ENCODE measurements at regions not wholly inside any gene's neighbourhood (a gene's known extent, or its start where the extent isn't known, plus 50 kb on each side); places are given as distances from the start of the nearest gene placed in this dataset.

- no peak overlapping the region for H3K27ac Mint-ChIP-seq
- H3K27me3 Mint-ChIP-seq, result peaks cover 46% of the 10 kb centered on the region
- H3K4me1 Mint-ChIP-seq, result peaks cover 11% of the 10 kb centered on the region
- H3K36me3 Mint-ChIP-seq, result no peaks in the 10 kb centered on the region
- no peak for ATAC-seq
- H3K4me3 Mint-ChIP-seq, result no peak overlapping the region
- no peaks in the 10 kb centered on the region for H3K9me3 Mint-ChIP-seq
Measured at GRCh38 chr3:128569756-128570155, 76.8 kb upstream of the GATA2 start.

- peaks cover 8% of the 10 kb centered on the region for H3K4me1 Mint-ChIP-seq
- no peak overlapping the region for H3K27ac Mint-ChIP-seq
- H3K36me3 Mint-ChIP-seq, result no peaks in the 10 kb centered on the region
- no peak overlapping the region for H3K4me3 Mint-ChIP-seq
- no peak for ATAC-seq
- no peaks in the 10 kb centered on the region for H3K9me3 Mint-ChIP-seq
- peaks cover 36% of the 10 kb centered on the region for H3K27me3 Mint-ChIP-seq
Measured at GRCh38 chr3:128568602-128569490, 75.8 kb upstream of the GATA2 start.

- Mint-ChIP-seq H3K4me1 (no peaks in the 10 kb centered on the region), H3K9me3 (no peaks in the 10 kb centered on the region), H3K27me3 (peaks cover 28% of the 10 kb centered on the region), H3K36me3 (no peaks in the 10 kb centered on the region), H3K4me3 (no peak overlapping the region), H3K27ac (no peak overlapping the region)
- ATAC-seq, result no peak
Measured at GRCh38 chr3:128567705-128568356, 74.8 kb upstream of the GATA2 start.

DNA sequence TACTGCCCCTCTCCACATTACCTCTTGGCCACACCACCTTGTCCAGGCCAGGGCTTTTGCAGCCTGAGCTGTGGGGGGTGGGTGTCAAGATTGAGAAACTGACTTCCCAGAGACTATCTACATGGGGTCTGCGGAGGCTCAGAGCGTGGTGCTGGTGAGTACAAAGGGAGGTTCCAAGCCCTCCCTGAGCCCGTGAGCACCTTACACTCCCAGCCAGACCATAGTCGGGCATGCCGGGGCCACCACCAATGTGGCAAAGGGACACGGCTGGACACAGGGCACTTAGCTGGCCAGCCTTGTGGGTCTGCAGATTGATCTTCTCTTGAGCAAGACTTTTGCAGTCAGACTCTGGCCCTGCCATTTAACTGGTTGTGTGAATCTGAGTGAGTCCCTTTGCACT is 74.1 kb upstream of the GATA2 start:
- Mint-ChIP-seq H3K9me3 (no peaks in the 10 kb centered on the region), H3K27me3 (peaks cover 28% of the 10 kb centered on the region), H3K4me1 (no peaks in the 10 kb centered on the region), H3K27ac (no peak overlapping the region), H3K4me3 (no peak overlapping the region), H3K36me3 (no peaks in the 10 kb centered on the region)
- no peak for ATAC-seq

- no peaks in the 10 kb centered on the region for H3K9me3 Mint-ChIP-seq
- H3K36me3 Mint-ChIP-seq, result no peaks in the 10 kb centered on the region
- no peak overlapping the region for H3K4me3 Mint-ChIP-seq
- H3K27ac Mint-ChIP-seq, result no peak overlapping the region
- no peak for ATAC-seq
- H3K4me1 Mint-ChIP-seq, result no peaks in the 10 kb centered on the region
- H3K27me3 Mint-ChIP-seq, result peaks cover 21% of the 10 kb centered on the region
Measured at GRCh38 chr3:128563439-128563838, 70.4 kb upstream of the GATA2 start.

DNA sequence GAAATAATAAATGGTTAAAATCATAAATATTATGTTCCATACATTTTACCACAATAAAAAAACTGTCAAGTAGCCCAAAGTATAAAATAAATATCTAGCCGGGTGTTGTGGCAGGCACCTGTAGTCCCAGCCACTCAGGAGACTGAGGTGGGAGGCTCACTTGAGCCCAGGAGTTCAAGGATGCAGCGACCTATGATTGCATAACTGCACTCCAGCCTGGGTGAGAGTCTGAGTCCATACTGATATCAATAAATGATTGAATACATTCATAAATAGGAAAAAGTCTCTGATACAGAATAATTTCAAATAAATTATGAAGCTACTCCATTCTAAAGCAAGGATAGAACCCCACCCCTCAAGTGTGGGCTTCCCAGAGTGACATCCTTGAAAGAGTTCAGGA is 68.5 kb upstream of the GATA2 start:
- Mint-ChIP-seq H3K27me3 (peaks cover 33% of the 10 kb centered on the region), H3K4me1 (no peaks in the 10 kb centered on the region), H3K36me3 (no peaks in the 10 kb centered on the region), H3K4me3 (no peak overlapping the region), H3K27ac (no peak overlapping the region), H3K9me3 (no peaks in the 10 kb centered on the region)
- no peak for ATAC-seq

GRCh38 chr3:128560768-128561167 is 67.8 kb upstream of the GATA2 start:
- no peak overlapping the region for H3K27ac Mint-ChIP-seq
- H3K27me3 Mint-ChIP-seq, result peaks cover 38% of the 10 kb centered on the region

DNA sequence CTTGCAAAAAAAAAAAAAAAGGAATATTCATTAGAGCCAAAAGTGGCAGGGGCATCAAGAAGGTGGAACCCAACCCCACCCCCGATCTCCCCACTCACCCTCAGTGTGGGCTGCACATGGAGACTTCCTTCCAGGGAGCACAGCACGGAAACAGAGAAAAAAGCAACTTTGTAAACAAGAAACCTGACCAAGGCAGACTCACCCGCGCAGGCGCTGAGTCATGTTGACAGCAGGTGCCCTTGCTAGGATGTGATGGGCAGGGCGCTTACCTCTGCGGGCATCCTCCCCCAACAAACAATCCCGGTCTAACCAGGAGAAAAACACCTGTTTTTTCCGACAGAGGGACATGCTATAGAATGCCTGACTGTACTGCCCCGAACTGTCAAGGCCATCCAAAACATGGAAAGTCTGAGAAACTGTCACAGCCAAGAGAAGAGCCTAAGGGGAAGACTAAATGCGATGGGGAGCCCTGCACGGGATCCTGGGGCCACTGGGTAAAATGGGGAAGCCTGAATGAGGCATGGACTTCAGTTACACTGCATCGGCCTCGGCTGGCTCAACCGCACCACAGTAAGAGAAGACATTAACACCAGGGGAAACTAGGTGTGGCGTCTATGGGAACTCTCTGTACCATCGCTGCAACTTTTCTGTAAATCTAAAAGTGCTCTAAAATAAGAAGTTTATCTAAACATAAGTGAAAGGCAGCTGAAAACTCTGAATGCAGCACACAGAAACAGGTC is 66.7 kb upstream of the GATA2 start:
- H3K4me3 Mint-ChIP-seq, result no peak overlapping the region
- peaks cover 38% of the 10 kb centered on the region for H3K27me3 Mint-ChIP-seq
- no peaks in the 10 kb centered on the region for H3K9me3 Mint-ChIP-seq
- no peaks in the 10 kb centered on the region for H3K36me3 Mint-ChIP-seq
- no peaks in the 10 kb centered on the region for H3K4me1 Mint-ChIP-seq
- no peak overlapping the region for H3K27ac Mint-ChIP-seq
- ATAC-seq, result no peak

More at GRCh38 chr3:128560768-128561167, 67.8 kb upstream of the GATA2 start:
- Mint-ChIP-seq H3K4me3 (no peak overlapping the region), H3K36me3 (no peaks in the 10 kb centered on the region), H3K9me3 (no peaks in the 10 kb centered on the region), H3K4me1 (no peaks in the 10 kb centered on the region)
- ATAC-seq, result no peak

GRCh38 chr3:128557531-128558280 is 64.7 kb upstream of the GATA2 start:
- no peak for ATAC-seq
- Mint-ChIP-seq H3K27me3 (peaks cover 58% of the 10 kb centered on the region), H3K36me3 (no peaks in the 10 kb centered on the region), H3K4me1 (no peaks in the 10 kb centered on the region), H3K4me3 (no peak overlapping the region), H3K27ac (no peak overlapping the region), H3K9me3 (no peaks in the 10 kb centered on the region)

DNA sequence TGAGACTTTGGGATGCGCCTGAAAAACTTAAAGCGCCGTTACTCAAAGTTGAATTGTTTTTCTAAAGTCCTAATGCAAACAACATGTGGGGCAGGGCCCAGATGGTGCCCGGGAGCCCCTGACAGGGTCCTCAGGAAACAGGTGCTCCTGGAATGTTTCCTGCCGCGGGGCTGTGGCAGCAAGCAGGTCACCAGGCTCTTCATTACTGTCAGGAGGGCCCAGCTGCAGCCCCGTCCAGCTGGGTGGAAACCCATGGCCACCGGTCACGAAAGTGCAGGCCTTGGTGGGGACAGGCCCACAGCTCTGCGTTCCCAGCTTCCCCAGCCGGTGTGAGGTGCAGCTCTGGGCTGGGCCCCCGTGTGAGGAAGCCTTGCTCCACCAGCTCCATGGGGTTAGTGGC is 63.9 kb upstream of the GATA2 start:
- Mint-ChIP-seq H3K27me3 (peaks cover 66% of the 10 kb centered on the region), H3K4me3 (no peak overlapping the region), H3K27ac (no peak overlapping the region), H3K4me1 (no peaks in the 10 kb centered on the region), H3K36me3 (no peaks in the 10 kb centered on the region), H3K9me3 (no peaks in the 10 kb centered on the region)
- no peak for ATAC-seq

DNA sequence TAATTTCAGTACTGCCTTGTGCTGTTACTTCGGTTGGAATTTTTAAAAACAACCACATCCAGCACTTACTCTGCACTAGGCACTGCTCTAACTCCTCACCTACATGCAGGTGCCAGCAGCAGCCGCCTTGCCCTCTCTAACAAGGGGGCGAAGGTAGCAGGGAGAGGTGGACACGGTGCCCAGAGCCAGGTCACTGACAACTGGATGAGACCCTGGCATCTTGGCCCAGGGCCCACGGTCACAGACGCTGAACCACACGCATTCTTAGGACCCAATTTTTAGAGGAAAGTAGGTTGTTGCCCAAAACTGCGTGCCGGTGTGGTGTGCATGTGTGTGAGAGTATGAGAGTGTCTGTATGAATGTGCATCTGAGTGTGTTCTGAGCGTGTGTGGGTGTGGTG is 63.4 kb upstream of the GATA2 start:
- no peaks in the 10 kb centered on the region for H3K36me3 Mint-ChIP-seq
- H3K4me1 Mint-ChIP-seq, result no peaks in the 10 kb centered on the region
- H3K4me3 Mint-ChIP-seq, result no peak overlapping the region
- H3K27me3 Mint-ChIP-seq, result peaks cover 71% of the 10 kb centered on the region
- no peak overlapping the region for H3K27ac Mint-ChIP-seq
- no peak for ATAC-seq
- H3K9me3 Mint-ChIP-seq, result no peaks in the 10 kb centered on the region

- H3K36me3 Mint-ChIP-seq, result no peaks in the 10 kb centered on the region
- H3K4me1 Mint-ChIP-seq, result no peaks in the 10 kb centered on the region
- no peaks in the 10 kb centered on the region for H3K9me3 Mint-ChIP-seq
- no peak overlapping the region for H3K27ac Mint-ChIP-seq
- peaks cover 76% of the 10 kb centered on the region for H3K27me3 Mint-ChIP-seq
- H3K4me3 Mint-ChIP-seq, result no peak overlapping the region
- no peak for ATAC-seq
Measured at GRCh38 chr3:128555841-128556240, 62.8 kb upstream of the GATA2 start.

- Mint-ChIP-seq H3K27me3 (peaks cover 81% of the 10 kb centered on the region), H3K4me3 (no peak overlapping the region), H3K36me3 (no peaks in the 10 kb centered on the region)
Measured at GRCh38 chr3:128555098-128555825, 62.3 kb upstream of the GATA2 start.

GRCh38 chr3:128554465-128555097 is 61.6 kb upstream of the GATA2 start:
- H3K9me3 Mint-ChIP-seq, result no peaks in the 10 kb centered on the region
- H3K27ac Mint-ChIP-seq, result no peak overlapping the region
- no peak overlapping the region for H3K4me3 Mint-ChIP-seq
- H3K36me3 Mint-ChIP-seq, result no peaks in the 10 kb centered on the region
- H3K4me1 Mint-ChIP-seq, result no peaks in the 10 kb centered on the region
- no peak for ATAC-seq
- peaks cover 81% of the 10 kb centered on the region for H3K27me3 Mint-ChIP-seq

More at GRCh38 chr3:128555098-128555825, 62.3 kb upstream of the GATA2 start:
- no peaks in the 10 kb centered on the region for H3K4me1 Mint-ChIP-seq
- no peak overlapping the region for H3K27ac Mint-ChIP-seq
- ATAC-seq, result no peak
- H3K9me3 Mint-ChIP-seq, result no peaks in the 10 kb centered on the region

Measured in stimulated activated memory B cell treated with anti-CD40 and anti-IgM and Interleukin-4, amounts not matched to agents 10 μg/mL and 1 μg/mL and 100 μg/mL, for 72 hours (primary cell).